SK-N-SH treated with all-trans-retinoic acid at 6 μM for 48 hours (cell line): ENCODE measurements at regions not wholly inside any gene's neighbourhood (a gene's known extent, or its start where the extent isn't known, plus 50 kb on each side); places are given as distances from the start of the nearest gene placed in this dataset.

Experiments
- ATAC-seq: fragments of 200-7000 bp; cut with Tn5 transposase; 3 replicates; pipeline ENCODE4 v1.9.1; 2020; ENCODE audit warnings: mild to moderate bottlenecking, moderate library complexity
- ARNTL ChIP-seq: fragments of 450-650 bp; formaldehyde crosslinking; IDR thresholded peaks from 2 replicates; pipeline ENCODE4 v1.5.0; 2020; ENCODE audit warnings: low read depth, mild to moderate bottlenecking, moderate library complexity, borderline replicate concordance
- BACH2 ChIP-seq: fragments of 250-450 bp; sonication (Bioruptor Pico); IDR thresholded peaks from 2 replicates; pipeline ENCODE4 v1.9.0; 2021; ENCODE audit warnings: mild to moderate bottlenecking, borderline replicate concordance
- CREB5 ChIP-seq: fragments of 250-450 bp; sonication (Bioruptor Pico); IDR thresholded peaks from 2 replicates; pipeline ENCODE4 v1.5.1; 2020; ENCODE audit warnings: low read depth, mild to moderate bottlenecking, moderate library complexity
- CSDC2 ChIP-seq: fragments of 250-450 bp; sonication (Bioruptor Pico); IDR thresholded peaks from 2 replicates; pipeline ENCODE4 v1.5.0; 2020; ENCODE audit warnings: mild to moderate bottlenecking, moderate library complexity
- CSRNP3 ChIP-seq: fragments of 250-450 bp; sonication (Bioruptor Pico); IDR thresholded peaks from 2 replicates; pipeline ENCODE4 v1.5.1; 2021; ENCODE audit warnings: mild to moderate bottlenecking, moderate library complexity
- ESRRG ChIP-seq: fragments of 250-450 bp; sonication (Bioruptor Pico); IDR thresholded peaks from 2 replicates; pipeline ENCODE4 v1.6.1; 2021; ENCODE audit warnings: mild to moderate bottlenecking
- GLIS3 ChIP-seq: fragments of 250-450 bp; sonication (Bioruptor Pico); IDR thresholded peaks from 2 replicates; pipeline ENCODE4 v1.5.0; 2020; ENCODE audit warnings: mild to moderate bottlenecking, moderate library complexity
- ISL1 ChIP-seq: fragments of 250-450 bp; sonication (Bioruptor Pico); IDR thresholded peaks from 2 replicates; pipeline ENCODE4 v2.1.2; 2022; ENCODE audit warnings: mild to moderate bottlenecking, moderate library complexity
- OSR1 ChIP-seq: fragments of 250-450 bp; sonication (Bioruptor Pico); IDR thresholded peaks from 2 replicates; pipeline ENCODE4 v1.8.0; 2022; ENCODE audit warnings: moderate library complexity, mild to moderate bottlenecking, inconsistent platforms
- PATZ1 ChIP-seq: fragments of 250-450 bp; sonication (Bioruptor Pico); IDR thresholded peaks from 2 replicates; pipeline ENCODE4 v1.8.0; 2020; ENCODE audit warnings: mild to moderate bottlenecking, moderate library complexity, borderline replicate concordance
- POU6F1 ChIP-seq: fragments of 250-450 bp; sonication (Bioruptor Pico); IDR thresholded peaks from 2 replicates; pipeline ENCODE4 v1.8.0; 2021; ENCODE audit warnings: low read depth, mild to moderate bottlenecking, moderate library complexity, borderline replicate concordance
- SNAI2 ChIP-seq: fragments of 250-450 bp; sonication (Bioruptor Pico); IDR thresholded peaks from 2 replicates; pipeline ENCODE4 v1.5.0; 2020; ENCODE audit warnings: mild to moderate bottlenecking, moderate library complexity
- TCF4 ChIP-seq: fragments of 250-450 bp; sonication (Bioruptor Pico); IDR thresholded peaks from 2 replicates; pipeline ENCODE4 v1.8.0; 2021; ENCODE audit warnings: mild to moderate bottlenecking, moderate library complexity, borderline replicate concordance
- TOX ChIP-seq: fragments of 250-450 bp; sonication (Bioruptor Pico); IDR thresholded peaks from 2 replicates; pipeline ENCODE4 v1.8.0; 2021; ENCODE audit warnings: mild to moderate bottlenecking, moderate library complexity, borderline replicate concordance
- TSHZ2 ChIP-seq: fragments of 250-450 bp; sonication (Bioruptor Pico); IDR thresholded peaks from 2 replicates; pipeline ENCODE4 v1.5.0; 2020; ENCODE audit warnings: mild to moderate bottlenecking, moderate library complexity
- ZC3H10 ChIP-seq: fragments of 250-450 bp; sonication (Bioruptor Pico); IDR thresholded peaks from 2 replicates; pipeline ENCODE4 v1.5.1; 2021; ENCODE audit warnings: mild to moderate bottlenecking, moderate library complexity
- ZFP30 ChIP-seq: fragments of 450-650 bp; formaldehyde crosslinking; IDR thresholded peaks from 2 replicates; pipeline ENCODE4 v1.5.0; 2022; ENCODE audit warnings: mild to moderate bottlenecking, moderate library complexity
- ZNF565 ChIP-seq: fragments of 450-650 bp; formaldehyde crosslinking; conservative IDR thresholded peaks from 2 replicates; pipeline ENCODE4 v1.5.0; 2020; ENCODE audit warnings: low read depth, mild to moderate bottlenecking, moderate library complexity
- ZNF70 ChIP-seq: fragments of 450-650 bp; formaldehyde crosslinking; IDR thresholded peaks from 2 replicates; pipeline ENCODE4 v1.5.0; 2020; ENCODE audit warnings: mild to moderate bottlenecking, moderate library complexity
- ZNF8 ChIP-seq: fragments of 450-650 bp; formaldehyde crosslinking; IDR thresholded peaks from 2 replicates; pipeline ENCODE4 v1.5.0; 2020; ENCODE audit warnings: mild to moderate bottlenecking, moderate library complexity

GRCh38 chr5:14944996-14945395 lies 73.4 kb upstream of the ANKH start:
- no peak for ATAC-seq
- no peak for TF ChIP-seq TCF4 (CRISPR knock-in tag)
- TF ChIP-seq ARNTL, result no peak
- no peak for TF ChIP-seq POU6F1 (CRISPR knock-in tag)
- no peak for TF ChIP-seq CSRNP3 (CRISPR knock-in tag)
- no peak for TF ChIP-seq ZNF8 (CRISPR knock-in tag)
- TF ChIP-seq BACH2 (CRISPR knock-in tag), result no peak
- no peak for TF ChIP-seq ESRRG (CRISPR knock-in tag)
- no peak for TF ChIP-seq ZFP30 (CRISPR knock-in tag)
- no peak for TF ChIP-seq PATZ1
- TF ChIP-seq TOX (CRISPR knock-in tag), result no peak

- TF ChIP-seq GLIS3 (no peak), SNAI2 (no peak), ZFP30 (CRISPR knock-in tag) (no peak), TSHZ2 (CRISPR knock-in tag) (no peak), CSDC2 (CRISPR knock-in tag) (no peak), ZNF565 (CRISPR knock-in tag) (no peak), POU6F1 (CRISPR knock-in tag) (no peak), CREB5 (no peak), ZC3H10 (no peak), CSRNP3 (CRISPR knock-in tag) (no peak), ZNF8 (CRISPR knock-in tag) (no peak), ZNF70 (no peak), ARNTL (no peak), TCF4 (CRISPR knock-in tag) (no peak), ISL1 (CRISPR knock-in tag) (no peak), OSR1 (no peak)
- no peak for ATAC-seq
These were observed 72.8 kb upstream of the ANKH start for GRCh38 chr5:14944350-14944739.
